ENCODE measurements at regions not wholly inside any gene's neighbourhood (a gene's known extent, or its start where the extent isn't known, plus 50 kb on each side); places are given as distances from the start of the nearest gene placed in this dataset.

- TF ChIP-seq, protein P1, sequence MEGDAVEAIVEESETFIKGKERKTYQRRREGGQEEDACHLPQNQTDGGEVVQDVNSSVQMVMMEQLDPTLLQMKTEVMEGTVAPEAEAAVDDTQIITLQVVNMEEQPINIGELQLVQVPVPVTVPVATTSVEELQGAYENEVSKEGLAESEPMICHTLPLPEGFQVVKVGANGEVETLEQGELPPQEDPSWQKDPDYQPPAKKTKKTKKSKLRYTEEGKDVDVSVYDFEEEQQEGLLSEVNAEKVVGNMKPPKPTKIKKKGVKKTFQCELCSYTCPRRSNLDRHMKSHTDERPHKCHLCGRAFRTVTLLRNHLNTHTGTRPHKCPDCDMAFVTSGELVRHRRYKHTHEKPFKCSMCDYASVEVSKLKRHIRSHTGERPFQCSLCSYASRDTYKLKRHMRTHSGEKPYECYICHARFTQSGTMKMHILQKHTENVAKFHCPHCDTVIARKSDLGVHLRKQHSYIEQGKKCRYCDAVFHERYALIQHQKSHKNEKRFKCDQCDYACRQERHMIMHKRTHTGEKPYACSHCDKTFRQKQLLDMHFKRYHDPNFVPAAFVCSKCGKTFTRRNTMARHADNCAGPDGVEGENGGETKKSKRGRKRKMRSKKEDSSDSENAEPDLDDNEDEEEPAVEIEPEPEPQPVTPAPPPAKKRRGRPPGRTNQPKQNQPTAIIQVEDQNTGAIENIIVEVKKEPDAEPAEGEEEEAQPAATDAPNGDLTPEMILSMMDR (IDR thresholded peaks at IDR 0.05): no peak
- no peak for TF ChIP-seq POLR2A (IDR thresholded peaks at IDR 0.05)
Observed at GRCh38 chr7:85655252-85655651, 468.4 kb upstream of the SEMA3D start.
